Mammary epithelial cell (primary cell): ENCODE measurements at regions not wholly inside any gene's neighbourhood (a gene's known extent, or its start where the extent isn't known, plus 50 kb on each side); places are given as distances from the start of the nearest gene placed in this dataset.

ENCODE experiments used
- EZH2 ChIP-seq: IDR thresholded peaks from 2 replicates; pipeline ENCODE4 v1.6.1; 2012; ENCODE audit warnings: low read length, inconsistent platforms, borderline replicate concordance
- TF ChIP-seq, protein P1 (sequence below), 2 donors: IDR thresholded peaks in 1 of 2; conservative IDR thresholded peaks in 1 of 2; 2 replicates each; pipeline ENCODE4 v1.5.1; 2011 to 2012; ENCODE audit warnings: inconsistent platforms in 2 of 2, low read length in 2 of 2, mild to moderate bottlenecking in 2 of 2, control low read depth in 1 of 2, low read depth in 1 of 2; ENCODE audit not compliant: insufficient read depth in 1 of 2; ENCODE audit errors: extremely low read depth in 1 of 2

DNA sequence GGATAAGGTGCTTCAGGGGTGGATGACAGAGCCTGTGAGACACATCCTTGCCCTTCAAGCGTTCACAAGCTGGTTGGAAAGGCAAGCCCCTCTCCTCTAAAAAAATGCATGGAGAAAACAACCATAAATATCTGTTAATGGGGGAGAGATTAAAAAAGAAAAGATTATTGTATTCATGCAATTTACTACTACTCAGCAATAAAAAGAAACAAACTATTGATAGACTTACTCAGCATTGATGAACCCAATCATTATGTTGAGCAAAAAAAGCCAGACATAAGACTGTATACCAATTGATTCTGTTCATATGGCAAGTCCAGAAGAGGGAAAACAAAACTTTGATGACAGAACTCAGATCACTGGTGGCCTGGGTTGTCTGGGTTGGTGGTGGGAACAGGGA, 138.7 kb upstream of the IRF2BP2 start:
- TF ChIP-seq, protein P1, sequence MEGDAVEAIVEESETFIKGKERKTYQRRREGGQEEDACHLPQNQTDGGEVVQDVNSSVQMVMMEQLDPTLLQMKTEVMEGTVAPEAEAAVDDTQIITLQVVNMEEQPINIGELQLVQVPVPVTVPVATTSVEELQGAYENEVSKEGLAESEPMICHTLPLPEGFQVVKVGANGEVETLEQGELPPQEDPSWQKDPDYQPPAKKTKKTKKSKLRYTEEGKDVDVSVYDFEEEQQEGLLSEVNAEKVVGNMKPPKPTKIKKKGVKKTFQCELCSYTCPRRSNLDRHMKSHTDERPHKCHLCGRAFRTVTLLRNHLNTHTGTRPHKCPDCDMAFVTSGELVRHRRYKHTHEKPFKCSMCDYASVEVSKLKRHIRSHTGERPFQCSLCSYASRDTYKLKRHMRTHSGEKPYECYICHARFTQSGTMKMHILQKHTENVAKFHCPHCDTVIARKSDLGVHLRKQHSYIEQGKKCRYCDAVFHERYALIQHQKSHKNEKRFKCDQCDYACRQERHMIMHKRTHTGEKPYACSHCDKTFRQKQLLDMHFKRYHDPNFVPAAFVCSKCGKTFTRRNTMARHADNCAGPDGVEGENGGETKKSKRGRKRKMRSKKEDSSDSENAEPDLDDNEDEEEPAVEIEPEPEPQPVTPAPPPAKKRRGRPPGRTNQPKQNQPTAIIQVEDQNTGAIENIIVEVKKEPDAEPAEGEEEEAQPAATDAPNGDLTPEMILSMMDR (conservative IDR thresholded peaks at IDR 0.05 in 1 of 2, IDR thresholded peaks at IDR 0.05 in 1 of 2; ENCODE audit: extremely low read depth in 1 of 2, insufficient read depth in 1 of 2, low read depth in 1 of 2, low read length in 2 of 2), result no peak
- TF ChIP-seq EZH2, result no peak
